Natural killer cell treated with Interleukin-12 subunit alpha and Interleukin-12 subunit beta and Interleukin-15 and Interleukin-18, amount 100 ng/mL, for 72 hours (primary cell): ENCODE measurements at regions not wholly inside any gene's neighbourhood (a gene's known extent, or its start where the extent isn't known, plus 50 kb on each side); places are given as distances from the start of the nearest gene placed in this dataset.

Experiments used
- ATAC-seq, 2 donors: fragments of 150-1000 bp; cut with Tn5 transposase in 1 of 2; sonication (Bioruptor Pico), chemical (Tn5 transposase) in 1 of 2; 2 replicates each; pipeline ENCODE4 v1.10.0; 2021
- DNase-seq: peaks from one replicate; pipeline ENCODE4 v3.0.0; 2022; ENCODE audit warnings: low spot score
- H3K27ac Mint-ChIP-seq, 2 donors: 1 replicate in 1 of 2; 2 replicates in 1 of 2; pipeline ENCODE4 v1.8.0; 2022; ENCODE audit warnings: mixed read lengths in 2 of 2, mild to moderate bottlenecking in 1 of 2, moderate library complexity in 1 of 2
- H3K27me3 Mint-ChIP-seq, 2 donors: 1 replicate in 1 of 2; 2 replicates in 1 of 2; pipeline ENCODE4 v1.8.0; 2022; ENCODE audit warnings: mixed read lengths in 2 of 2
- H3K36me3 Mint-ChIP-seq: one replicate; pipeline ENCODE4 v1.8.0; 2022; ENCODE audit warnings: mixed read lengths
- H3K4me1 Mint-ChIP-seq, 2 donors: 1 replicate in 1 of 2; 2 replicates in 1 of 2; pipeline ENCODE4 v1.8.0; 2022; ENCODE audit warnings: low read depth in 2 of 2, mixed read lengths in 2 of 2, mild to moderate bottlenecking in 1 of 2
- H3K4me3 Mint-ChIP-seq: one replicate; pipeline ENCODE4 v1.8.0; 2022; ENCODE audit warnings: mixed read lengths
- H3K9me3 Mint-ChIP-seq: 2 replicates; pipeline ENCODE4 v1.8.0; 2022; ENCODE audit warnings: mixed read lengths

DNA sequence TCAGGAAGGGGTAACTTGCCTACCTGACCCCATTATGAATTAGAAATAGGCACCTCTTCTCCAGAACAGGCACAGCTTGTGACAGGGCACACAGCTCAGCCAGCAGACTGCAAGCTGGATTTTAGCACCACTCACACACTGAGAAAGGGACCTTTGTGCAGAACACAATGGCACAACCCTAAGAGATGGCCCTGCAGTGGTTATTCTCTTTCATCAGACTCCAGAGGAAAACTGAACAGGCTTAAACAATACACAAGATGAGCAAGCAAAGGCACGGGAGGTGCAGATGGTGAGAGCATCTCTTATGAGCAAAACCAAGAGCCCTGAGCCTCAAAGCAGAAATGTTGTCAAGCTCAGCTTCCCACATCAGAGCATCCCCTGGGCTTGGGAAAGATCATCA, 93.8 kb upstream of the LRRC55 start:
- H3K4me1 Mint-ChIP-seq: no peaks in the 10 kb centered on the region
- H3K27me3 Mint-ChIP-seq: no peaks in the 10 kb centered on the region
- H3K27ac Mint-ChIP-seq: no peak overlapping the region
- H3K9me3 Mint-ChIP-seq: peaks cover 1% of the 10 kb centered on the region
- no peak overlapping the region for H3K4me3 Mint-ChIP-seq
- no peaks in the 10 kb centered on the region for H3K36me3 Mint-ChIP-seq
- ATAC-seq (no peak), DNase-seq (no peak)

DNA sequence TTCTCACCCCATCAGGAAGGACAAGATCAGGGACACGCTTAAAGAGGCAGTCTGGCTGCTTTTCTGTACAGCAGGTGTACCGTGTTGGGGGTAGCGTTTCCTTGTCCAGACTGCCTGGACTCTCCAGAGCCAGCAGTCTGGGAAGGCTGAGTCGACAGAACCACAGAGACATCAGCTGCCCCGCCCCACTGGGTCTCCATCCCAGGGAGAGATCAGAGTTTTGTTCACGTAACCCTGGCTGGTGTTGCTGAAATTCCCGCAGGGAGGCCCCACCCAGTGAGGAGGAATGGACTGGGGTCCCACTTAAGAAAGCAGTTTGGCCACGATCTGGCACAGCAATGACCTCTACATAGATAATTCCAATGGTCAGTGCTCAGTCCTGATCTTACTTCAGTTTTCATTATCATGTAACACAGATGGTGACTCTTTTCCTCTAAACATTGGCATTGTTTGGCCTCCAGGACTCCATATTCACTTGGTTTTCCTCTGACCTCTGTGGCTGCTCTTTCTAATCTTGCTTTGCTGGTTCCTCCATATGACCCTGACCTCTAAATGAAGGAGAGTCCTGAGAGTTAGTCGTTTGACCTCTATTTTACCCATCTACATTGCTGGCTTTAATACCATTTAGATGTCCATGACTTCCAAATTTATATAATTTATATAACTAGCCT, 89.6 kb upstream of the LRRC55 start:
- H3K36me3 Mint-ChIP-seq: no peaks in the 10 kb centered on the region
- no peak for ATAC-seq
- H3K27ac Mint-ChIP-seq: no peak overlapping the region
- peaks cover 6% of the 10 kb centered on the region for H3K9me3 Mint-ChIP-seq
- H3K4me1 Mint-ChIP-seq: no peaks in the 10 kb centered on the region
- H3K27me3 Mint-ChIP-seq: peaks cover 0 to 2% of the 10 kb centered on the region in 2 donors
- no peak for DNase-seq
- H3K4me3 Mint-ChIP-seq: no peak overlapping the region

DNA sequence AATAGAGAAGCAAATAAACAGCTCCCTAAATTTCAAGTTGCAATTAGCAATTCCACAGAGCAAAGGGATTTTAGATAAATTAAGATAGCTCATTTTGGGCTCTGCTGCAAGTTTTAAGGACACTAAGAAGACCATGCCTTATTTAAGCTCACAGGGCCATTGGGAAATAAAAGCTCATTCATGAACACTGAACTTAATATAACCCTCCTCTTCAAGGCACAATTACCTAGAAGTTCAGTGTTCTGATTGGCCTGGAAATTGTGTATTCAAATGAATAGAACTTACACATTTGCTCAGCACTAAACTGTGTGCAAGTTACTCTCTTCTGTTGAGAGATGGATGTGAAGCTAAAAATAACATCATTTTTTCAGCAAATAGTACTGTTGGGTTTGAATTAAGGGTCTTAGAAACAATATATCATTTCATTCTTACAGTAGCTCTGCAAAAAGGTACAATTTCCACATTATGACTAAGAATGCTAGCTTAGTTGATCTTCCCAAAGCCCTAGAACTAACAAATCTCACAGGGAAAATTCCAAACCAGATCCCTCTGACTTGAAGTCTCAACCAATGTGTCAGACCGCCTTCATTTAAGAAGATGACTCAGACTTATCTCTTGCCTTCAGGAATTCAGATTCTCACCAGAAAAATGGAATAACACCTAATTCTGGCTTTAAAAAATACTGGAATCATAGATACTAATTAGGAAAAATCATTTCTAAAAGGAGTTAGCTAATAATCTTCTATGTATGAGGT, 87.4 kb upstream of the LRRC55 start:
- Mint-ChIP-seq H3K4me1 (no peaks in the 10 kb centered on the region), H3K27ac (no peak overlapping the region), H3K36me3 (no peaks in the 10 kb centered on the region), H3K4me3 (no peak overlapping the region), H3K9me3 (peaks cover 6% of the 10 kb centered on the region), H3K27me3 (peaks cover 0 to 2% of the 10 kb centered on the region in 2 donors)
- DNase-seq: no peak
- ATAC-seq: no peak

GRCh38 chr11:57095417-57095816, 86.3 kb upstream of the LRRC55 start:
- Mint-ChIP-seq H3K27me3 (peaks cover 0 to 2% of the 10 kb centered on the region in 2 donors), H3K4me1 (no peaks in the 10 kb centered on the region), H3K4me3 (no peak overlapping the region), H3K27ac (no peak overlapping the region), H3K36me3 (no peaks in the 10 kb centered on the region), H3K9me3 (peaks cover 6% of the 10 kb centered on the region)
- DNase-seq (no peak), ATAC-seq (no peak)

GRCh38 chr11:57095896-57096295, 85.9 kb upstream of the LRRC55 start:
- no peak overlapping the region for H3K27ac Mint-ChIP-seq
- H3K36me3 Mint-ChIP-seq: no peaks in the 10 kb centered on the region
- no peaks in the 10 kb centered on the region for H3K4me1 Mint-ChIP-seq
- peaks cover 0 to 2% of the 10 kb centered on the region in 2 donors for H3K27me3 Mint-ChIP-seq
- peaks cover 6% of the 10 kb centered on the region for H3K9me3 Mint-ChIP-seq
- DNase-seq (no peak), ATAC-seq (no peak)
- no peak overlapping the region for H3K4me3 Mint-ChIP-seq

DNA sequence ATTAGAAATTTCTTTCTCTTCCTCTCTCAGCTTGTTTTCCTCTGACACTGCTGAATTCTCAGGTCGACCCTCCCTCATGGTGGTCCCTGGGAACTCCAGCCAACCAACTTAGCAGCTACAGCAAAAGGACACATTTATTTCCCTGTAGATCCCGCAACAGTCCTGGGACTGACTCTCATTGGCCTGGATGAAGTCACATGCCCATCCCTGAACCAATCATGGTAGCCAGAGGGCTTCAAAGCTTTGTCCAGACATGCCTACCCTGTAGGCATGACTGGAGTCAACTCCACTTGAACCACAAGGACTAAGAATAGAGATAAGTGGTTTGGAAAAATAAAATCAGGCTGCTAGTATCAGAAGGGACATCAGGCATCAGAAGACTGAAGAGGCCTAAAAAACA, 84.6 kb upstream of the LRRC55 start:
- peaks cover 6% of the 10 kb centered on the region for H3K9me3 Mint-ChIP-seq
- H3K27me3 Mint-ChIP-seq: peaks cover 0 to 2% of the 10 kb centered on the region in 2 donors
- H3K4me1 Mint-ChIP-seq: no peaks in the 10 kb centered on the region
- no peak overlapping the region for H3K4me3 Mint-ChIP-seq
- H3K36me3 Mint-ChIP-seq: no peaks in the 10 kb centered on the region
- no peak for ATAC-seq
- no peak for DNase-seq
- H3K27ac Mint-ChIP-seq: no peak overlapping the region

DNA sequence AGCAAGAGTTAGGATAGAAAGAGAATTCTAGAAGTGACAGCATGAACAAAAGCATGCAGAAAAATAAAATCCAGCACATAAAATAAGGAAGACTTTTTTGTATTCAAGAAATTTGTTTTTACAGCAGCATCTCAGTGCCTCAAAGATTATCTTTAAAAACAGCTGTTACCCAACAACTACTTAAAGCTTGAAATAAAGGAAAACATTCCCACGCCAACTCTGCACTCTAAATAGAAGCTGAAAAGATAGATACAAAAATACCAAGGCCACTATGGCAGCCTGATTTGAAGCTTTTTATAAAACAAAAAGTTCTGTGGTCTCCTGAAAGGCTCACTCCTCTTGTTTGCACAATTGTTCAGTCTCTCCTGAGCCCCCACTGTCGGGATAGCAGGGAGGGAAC, 83.6 kb upstream of the LRRC55 start:
- H3K36me3 Mint-ChIP-seq: no peaks in the 10 kb centered on the region
- ATAC-seq (no peak), DNase-seq (no peak)
- H3K27ac Mint-ChIP-seq: no peak overlapping the region
- H3K9me3 Mint-ChIP-seq: peaks cover 3% of the 10 kb centered on the region
- H3K27me3 Mint-ChIP-seq: peaks cover 0 to 2% of the 10 kb centered on the region in 2 donors
- H3K4me3 Mint-ChIP-seq: no peak overlapping the region
- no peaks in the 10 kb centered on the region for H3K4me1 Mint-ChIP-seq

GRCh38 chr11:57100638-57101331, 81.0 kb upstream of the LRRC55 start:
- Mint-ChIP-seq H3K4me3 (no peak overlapping the region), H3K36me3 (no peaks in the 10 kb centered on the region), H3K27ac (no peak overlapping the region), H3K4me1 (no peaks in the 10 kb centered on the region), H3K27me3 (peaks cover 0 to 2% of the 10 kb centered on the region in 2 donors), H3K9me3 (no peaks in the 10 kb centered on the region)
- DNase-seq: no peak
- no peak for ATAC-seq

DNA sequence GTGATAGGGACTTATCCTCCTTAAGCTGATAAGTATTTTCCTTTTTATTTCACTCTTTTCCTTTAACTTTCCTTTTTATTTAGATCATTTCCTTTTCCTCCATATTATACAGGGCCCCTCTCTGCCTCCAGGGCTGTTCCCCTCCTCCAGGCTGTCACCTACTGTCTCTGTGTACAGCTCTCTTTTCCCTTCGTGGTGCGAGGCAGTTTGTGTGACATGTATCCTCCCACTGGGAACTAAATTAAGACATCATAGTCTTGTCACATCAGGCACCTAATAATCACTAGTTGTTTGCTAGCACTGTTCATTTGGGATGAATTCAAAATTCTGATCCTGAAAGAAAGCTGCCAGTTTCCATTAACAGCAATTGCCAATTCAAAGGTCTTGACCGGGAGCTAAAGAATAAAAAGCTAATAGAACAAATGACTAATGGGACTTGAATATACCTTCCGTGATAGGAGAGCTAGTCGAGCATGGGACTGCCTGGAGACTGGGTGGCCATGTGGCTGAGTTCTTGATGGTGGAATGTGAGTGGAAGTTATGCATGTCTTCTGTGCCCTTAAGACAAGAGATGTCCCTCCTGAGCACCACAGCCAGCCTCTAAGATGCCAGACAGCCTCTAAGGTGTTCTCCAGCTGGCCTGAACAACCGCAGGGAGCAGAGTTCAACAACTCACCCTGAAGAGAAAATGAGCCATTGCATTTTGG, 77.7 kb upstream of the LRRC55 start:
- Mint-ChIP-seq H3K4me1 (no peaks in the 10 kb centered on the region), H3K27ac (no peak overlapping the region), H3K9me3 (no peaks in the 10 kb centered on the region), H3K27me3 (peaks cover 0 to 4% of the 10 kb centered on the region in 2 donors), H3K4me3 (no peak overlapping the region), H3K36me3 (no peaks in the 10 kb centered on the region)
- DNase-seq (no peak), ATAC-seq (no peak)

DNA sequence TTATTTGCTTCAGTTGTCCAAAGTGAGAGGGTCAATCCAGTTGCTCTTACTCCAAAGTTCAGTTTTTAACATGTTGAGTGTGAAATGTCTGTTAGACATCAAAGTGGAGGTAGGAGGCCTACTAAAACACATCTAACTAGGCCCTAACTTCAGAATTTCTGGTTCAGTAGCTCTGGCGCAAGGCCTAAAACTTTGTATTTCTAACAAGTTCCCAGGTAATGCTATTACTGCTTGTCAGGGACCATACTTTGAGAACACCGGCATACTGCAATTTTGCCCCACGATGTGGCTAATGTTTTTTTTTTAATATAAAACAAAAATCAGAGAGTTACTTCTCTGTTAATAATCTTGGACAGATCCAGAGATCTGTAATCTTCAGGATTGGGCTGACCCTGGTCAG, 72.4 kb upstream of the LRRC55 start:
- Mint-ChIP-seq H3K4me1 (no peaks in the 10 kb centered on the region), H3K27me3 (peaks cover 2 to 6% of the 10 kb centered on the region in 2 donors), H3K27ac (no peak overlapping the region), H3K9me3 (no peaks in the 10 kb centered on the region), H3K36me3 (no peaks in the 10 kb centered on the region), H3K4me3 (no peak overlapping the region)
- ATAC-seq: no peak
- no peak for DNase-seq

- H3K9me3 Mint-ChIP-seq: no peaks in the 10 kb centered on the region
- ATAC-seq (no peak), DNase-seq (no peak)
- H3K4me1 Mint-ChIP-seq: no peaks in the 10 kb centered on the region
- H3K36me3 Mint-ChIP-seq: no peaks in the 10 kb centered on the region
- H3K27me3 Mint-ChIP-seq: peaks cover 11 to 12% of the 10 kb centered on the region in 2 donors
- no peak overlapping the region for H3K4me3 Mint-ChIP-seq
- no peak overlapping the region for H3K27ac Mint-ChIP-seq
Observed at GRCh38 chr11:57111619-57112018, 70.1 kb upstream of the LRRC55 start.

DNA sequence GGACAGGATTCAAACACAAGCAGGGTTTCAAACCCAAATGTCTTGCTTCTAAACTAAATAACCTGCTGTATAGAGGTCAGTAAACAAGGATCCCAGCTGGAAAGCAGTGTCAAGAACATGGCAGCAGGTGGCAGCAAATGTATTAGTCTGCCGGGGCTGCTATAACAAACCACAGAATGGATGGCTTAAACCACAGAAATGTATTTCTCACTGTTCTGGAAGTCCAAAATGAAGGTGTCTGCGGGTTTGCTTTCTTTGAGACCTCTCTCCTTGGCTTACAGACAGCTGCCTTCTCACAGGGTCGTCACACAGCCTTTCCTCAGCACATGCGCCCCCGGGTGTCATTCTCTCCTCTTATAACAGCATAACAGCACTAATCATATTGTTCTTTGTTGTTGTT, 65.1 kb upstream of the LRRC55 start:
- no peaks in the 10 kb centered on the region for H3K36me3 Mint-ChIP-seq
- H3K9me3 Mint-ChIP-seq: no peaks in the 10 kb centered on the region
- DNase-seq: no peak
- no peak overlapping the region for H3K4me3 Mint-ChIP-seq
- H3K27me3 Mint-ChIP-seq: peaks cover 15 to 23% of the 10 kb centered on the region in 2 donors
- no peak overlapping the region for H3K27ac Mint-ChIP-seq
- no peak for ATAC-seq
- no peaks in the 10 kb centered on the region for H3K4me1 Mint-ChIP-seq

GRCh38 chr11:57120192-57120965, 61.4 kb upstream of the LRRC55 start:
- Mint-ChIP-seq H3K4me3 (no peak overlapping the region), H3K27me3 (peaks cover 27 to 40% of the 10 kb centered on the region in 2 donors), H3K36me3 (peaks cover 3% of the 10 kb centered on the region), H3K9me3 (no peaks in the 10 kb centered on the region), H3K27ac (no peak overlapping the region), H3K4me1 (no peaks in the 10 kb centered on the region)
- DNase-seq: no peak
- ATAC-seq: no peak
